ENCODE measurements at regions not wholly inside any gene's neighbourhood (a gene's known extent, or its start where the extent isn't known, plus 50 kb on each side); places are given as distances from the start of the nearest gene placed in this dataset.

DNA sequence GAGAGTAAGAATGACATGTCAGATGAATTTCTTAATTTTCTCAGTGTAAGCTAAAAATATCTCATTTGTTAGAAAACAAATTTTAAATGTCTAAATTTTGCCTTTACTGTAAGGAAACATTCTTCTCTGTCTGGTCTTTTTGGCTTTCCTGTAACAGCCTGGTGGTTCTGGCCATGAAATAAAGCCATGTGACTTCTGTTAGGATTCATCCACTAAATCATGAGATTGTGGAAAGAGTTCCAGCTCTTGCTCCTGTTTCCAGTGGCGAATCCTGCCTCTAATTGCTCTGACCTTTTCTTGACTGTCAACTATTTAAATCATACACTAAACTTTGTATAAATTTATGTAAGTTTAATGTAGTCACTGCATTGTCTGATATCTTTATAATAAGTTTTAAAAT, 398.5 kb upstream of the AKR1E2 start:
- Mint-ChIP-seq H3K4me3 (ENCODE audit: unreplicated experiment) (no peak overlapping the region), H3K27me3 (ENCODE audit: insufficient read depth, unreplicated experiment) (peaks cover 7% of the 10 kb centered on the region), H3K9me3 (ENCODE audit: unreplicated experiment) (no peaks in the 10 kb centered on the region), H3K36me3 (ENCODE audit: insufficient read depth, unreplicated experiment) (no peaks in the 10 kb centered on the region), H3K4me1 (ENCODE audit: low read depth, unreplicated experiment) (peaks cover 11% of the 10 kb centered on the region), H3K27ac (ENCODE audit: unreplicated experiment) (no peak overlapping the region)
- DNase-seq = no peak
- no peaks in the 10 kb centered on the region for H3K9me3 ChIP-seq
- CTCF ChIA-PET = no interaction called here
- H3K27me3 ChIP-seq (replicated peaks; ENCODE audit: control insufficient read depth, insufficient read depth, low read length) = no peaks in the 10 kb centered on the region
- no peak overlapping the region for H3K4me3 ChIP-seq (ENCODE audit: low read depth, low read length)
- intact Hi-C loops (cut with micrococcal nuclease; ENCODE audit: unreplicated experiment) = no loop called here
- TF ChIP-seq, protein P1, sequence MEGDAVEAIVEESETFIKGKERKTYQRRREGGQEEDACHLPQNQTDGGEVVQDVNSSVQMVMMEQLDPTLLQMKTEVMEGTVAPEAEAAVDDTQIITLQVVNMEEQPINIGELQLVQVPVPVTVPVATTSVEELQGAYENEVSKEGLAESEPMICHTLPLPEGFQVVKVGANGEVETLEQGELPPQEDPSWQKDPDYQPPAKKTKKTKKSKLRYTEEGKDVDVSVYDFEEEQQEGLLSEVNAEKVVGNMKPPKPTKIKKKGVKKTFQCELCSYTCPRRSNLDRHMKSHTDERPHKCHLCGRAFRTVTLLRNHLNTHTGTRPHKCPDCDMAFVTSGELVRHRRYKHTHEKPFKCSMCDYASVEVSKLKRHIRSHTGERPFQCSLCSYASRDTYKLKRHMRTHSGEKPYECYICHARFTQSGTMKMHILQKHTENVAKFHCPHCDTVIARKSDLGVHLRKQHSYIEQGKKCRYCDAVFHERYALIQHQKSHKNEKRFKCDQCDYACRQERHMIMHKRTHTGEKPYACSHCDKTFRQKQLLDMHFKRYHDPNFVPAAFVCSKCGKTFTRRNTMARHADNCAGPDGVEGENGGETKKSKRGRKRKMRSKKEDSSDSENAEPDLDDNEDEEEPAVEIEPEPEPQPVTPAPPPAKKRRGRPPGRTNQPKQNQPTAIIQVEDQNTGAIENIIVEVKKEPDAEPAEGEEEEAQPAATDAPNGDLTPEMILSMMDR (IDR thresholded peaks at IDR 0.05; ENCODE audit: insufficient read depth in 1 of 2, low read depth in 1 of 2, low read length in 1 of 2, severe bottlenecking in 1 of 2, unreplicated experiment in 1 of 2) = no peak
- H3K36me3 ChIP-seq (ENCODE audit: control insufficient read depth, insufficient read depth, low read length) = no peaks in the 10 kb centered on the region
- H3K4me1 ChIP-seq = peaks cover 19% of the 10 kb centered on the region
- no TSS peak for BruUV-seq (replicated peaks)
- POLR2A ChIA-PET = no interaction called here

DNA sequence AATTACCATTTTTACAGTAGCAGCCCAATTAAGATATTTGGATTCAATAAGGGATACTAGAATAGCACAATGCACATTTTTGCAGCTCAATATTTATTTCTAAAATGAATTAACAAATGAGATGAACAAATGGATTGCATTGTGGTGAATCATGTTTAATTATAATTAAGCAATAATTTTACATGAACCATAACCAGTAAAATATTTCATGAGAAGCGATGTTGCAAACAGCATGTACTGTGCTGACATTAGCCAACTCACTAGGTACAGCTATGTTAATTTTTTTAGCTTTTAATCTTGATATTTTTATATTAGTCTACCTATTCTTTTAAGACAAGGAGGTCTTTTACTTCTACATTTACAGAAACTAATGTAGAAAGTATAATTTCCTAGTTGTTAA, 399.1 kb upstream of the AKR1E2 start:
- no peak overlapping the region for H3K27ac Mint-ChIP-seq (ENCODE audit: unreplicated experiment)
- H3K4me3 ChIP-seq (ENCODE audit: low read depth, low read length) = no peak overlapping the region
- no peaks in the 10 kb centered on the region for H3K27me3 ChIP-seq (replicated peaks; ENCODE audit: control insufficient read depth, insufficient read depth, low read length)
- no peak overlapping the region for H3K4me3 Mint-ChIP-seq (ENCODE audit: unreplicated experiment)
- CTCF ChIA-PET = no interaction called here
- H3K36me3 ChIP-seq (ENCODE audit: control insufficient read depth, insufficient read depth, low read length) = no peaks in the 10 kb centered on the region
- no peak for DNase-seq
- H3K9me3 ChIP-seq = no peaks in the 10 kb centered on the region
- H3K4me1 ChIP-seq = peaks cover 17% of the 10 kb centered on the region
- no peaks in the 10 kb centered on the region for H3K9me3 Mint-ChIP-seq (ENCODE audit: unreplicated experiment)
- H3K36me3 Mint-ChIP-seq (ENCODE audit: insufficient read depth, unreplicated experiment) = no peaks in the 10 kb centered on the region
- TF ChIP-seq, protein P1 (IDR thresholded peaks at IDR 0.05; ENCODE audit: insufficient read depth in 1 of 2, low read depth in 1 of 2, low read length in 1 of 2, severe bottlenecking in 1 of 2, unreplicated experiment in 1 of 2) = no peak
- H3K27me3 Mint-ChIP-seq (ENCODE audit: insufficient read depth, unreplicated experiment) = peaks cover 9% of the 10 kb centered on the region
- peaks cover 10% of the 10 kb centered on the region for H3K4me1 Mint-ChIP-seq (ENCODE audit: low read depth, unreplicated experiment)
- no TSS peak for BruUV-seq (replicated peaks)
- intact Hi-C loops (cut with micrococcal nuclease; ENCODE audit: unreplicated experiment) = no loop called here
- POLR2A ChIA-PET = no interaction called here

DNA sequence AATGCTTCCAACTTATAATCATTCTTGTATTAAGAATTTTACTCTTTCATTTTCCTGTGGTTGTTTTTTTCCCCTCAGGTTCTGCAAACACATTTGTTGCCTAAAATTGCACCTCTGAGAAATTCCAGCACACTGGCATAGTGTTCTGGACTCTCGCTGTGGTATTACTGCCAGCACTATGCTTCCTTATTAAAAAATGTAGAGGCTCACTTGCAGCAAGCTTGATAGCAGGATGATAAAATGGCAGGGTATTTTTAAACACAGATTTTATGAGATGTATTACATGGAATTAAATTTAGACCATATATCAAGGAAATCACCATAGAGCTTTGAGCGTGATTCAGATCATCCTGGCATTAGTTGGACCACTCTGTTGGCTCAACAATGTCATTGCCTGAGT, 416.7 kb upstream of the AKR1E2 start:
- Histone ChIP-seq H3K4me3 (ENCODE audit: low read depth, low read length) (no peak overlapping the region), H3K4me1 (no peaks in the 10 kb centered on the region), H3K36me3 (ENCODE audit: control insufficient read depth, insufficient read depth, low read length) (no peaks in the 10 kb centered on the region), H3K9me3 (no peaks in the 10 kb centered on the region), H3K27me3 (replicated peaks; ENCODE audit: control insufficient read depth, insufficient read depth, low read length) (peaks cover 3% of the 10 kb centered on the region; the same call in 1 of the 2 replicates)
- Mint-ChIP-seq H3K4me3 (ENCODE audit: unreplicated experiment) (no peak overlapping the region), H3K27me3 (ENCODE audit: insufficient read depth, unreplicated experiment) (peaks cover 8% of the 10 kb centered on the region), H3K9me3 (ENCODE audit: unreplicated experiment) (no peaks in the 10 kb centered on the region), H3K4me1 (ENCODE audit: low read depth, unreplicated experiment) (no peaks in the 10 kb centered on the region), H3K27ac (ENCODE audit: unreplicated experiment) (no peak overlapping the region), H3K36me3 (ENCODE audit: insufficient read depth, unreplicated experiment) (no peaks in the 10 kb centered on the region)
- TF ChIP-seq, protein P1 (IDR thresholded peaks at IDR 0.05; ENCODE audit: insufficient read depth in 1 of 2, low read depth in 1 of 2, low read length in 1 of 2, severe bottlenecking in 1 of 2, unreplicated experiment in 1 of 2) = no peak
- POLR2A ChIA-PET = no interaction called here
- intact Hi-C loops (cut with micrococcal nuclease; ENCODE audit: unreplicated experiment) = no loop called here
- no peak for DNase-seq
- CTCF ChIA-PET = no interaction called here
- BruUV-seq (replicated peaks) = no TSS peak
